GM10248 (cell line): ENCODE measurements at regions not wholly inside any gene's neighbourhood (a gene's known extent, or its start where the extent isn't known, plus 50 kb on each side); places are given as distances from the start of the nearest gene placed in this dataset.
A peak's percentile ranks its signal among the peaks of the same experiment; 100 is the strongest.
"Not testable (repeated sequence)": the region's sequence is repeated elsewhere in the genome, so short reads cannot be mapped to it uniquely, and the experiment has no call there.

Experiments used
- CTCF ChIA-PET: fragments of 300-600 bp; sonication (Branson Sonifier 250); formaldehyde crosslinking; extraction: SDS; loops from one replicate; lab custom pipeline; 2021; ENCODE audit warnings: antibody characterized with exemption; lab: Yijun Ruan, JAX
- POLR2A ChIA-PET: fragments of 350-650 bp; sonication (Branson Sonifier 250); formaldehyde crosslinking; extraction: SDS; loops from one replicate; lab custom pipeline; 2020; ENCODE audit warnings: antibody characterized with exemption; lab: Yijun Ruan, JAX
- DNase-seq: peaks from one replicate; pipeline ENCODE4 v3.0.0; 2012; ENCODE audit errors: extremely low spot score
- TF ChIP-seq, protein P1 (sequence below): IDR thresholded peaks from 2 replicates; pipeline ENCODE4 v1.5.1; 2012; ENCODE audit warnings: mild to moderate bottlenecking, low read depth; ENCODE audit errors: extremely low read depth, missing control alignments, control extremely low read depth

- POLR2A ChIA-PET, DNase-seq, CTCF ChIA-PET: not testable (repeated sequence)
These were observed 70.2 kb downstream of the LGALS9C start for GRCh38 chr17:18546514-18547398.

GRCh38 chr17:18557086-18557485 lies 80.5 kb downstream of the LGALS9C start:
- POLR2A ChIA-PET, CTCF ChIA-PET, DNase-seq: not testable (repeated sequence)

- CTCF ChIA-PET, result interaction anchor here (1.1 to 1.4 kb wide), 2 partner anchors 316 to 1808 kb away, joined by 3 read pairs; no protein-coding TSS in a partner anchor
- POLR2A ChIA-PET, DNase-seq: not testable (repeated sequence)
These were observed 80.7 kb downstream of the TBC1D28 start for GRCh38 chr17:18563381-18564098.

GRCh38 chr17:18564099-18564448 lies 80.1 kb downstream of the TBC1D28 start:
- CTCF ChIA-PET, result interaction anchor here (1.1 to 1.4 kb wide), 2 partner anchors 316 to 1809 kb away, joined by 3 read pairs; no protein-coding TSS in a partner anchor
- POLR2A ChIA-PET, result not testable (repeated sequence)
- TF ChIP-seq, protein P1, sequence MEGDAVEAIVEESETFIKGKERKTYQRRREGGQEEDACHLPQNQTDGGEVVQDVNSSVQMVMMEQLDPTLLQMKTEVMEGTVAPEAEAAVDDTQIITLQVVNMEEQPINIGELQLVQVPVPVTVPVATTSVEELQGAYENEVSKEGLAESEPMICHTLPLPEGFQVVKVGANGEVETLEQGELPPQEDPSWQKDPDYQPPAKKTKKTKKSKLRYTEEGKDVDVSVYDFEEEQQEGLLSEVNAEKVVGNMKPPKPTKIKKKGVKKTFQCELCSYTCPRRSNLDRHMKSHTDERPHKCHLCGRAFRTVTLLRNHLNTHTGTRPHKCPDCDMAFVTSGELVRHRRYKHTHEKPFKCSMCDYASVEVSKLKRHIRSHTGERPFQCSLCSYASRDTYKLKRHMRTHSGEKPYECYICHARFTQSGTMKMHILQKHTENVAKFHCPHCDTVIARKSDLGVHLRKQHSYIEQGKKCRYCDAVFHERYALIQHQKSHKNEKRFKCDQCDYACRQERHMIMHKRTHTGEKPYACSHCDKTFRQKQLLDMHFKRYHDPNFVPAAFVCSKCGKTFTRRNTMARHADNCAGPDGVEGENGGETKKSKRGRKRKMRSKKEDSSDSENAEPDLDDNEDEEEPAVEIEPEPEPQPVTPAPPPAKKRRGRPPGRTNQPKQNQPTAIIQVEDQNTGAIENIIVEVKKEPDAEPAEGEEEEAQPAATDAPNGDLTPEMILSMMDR, result peak; percentile 65
- DNase-seq, result peak; percentile 23

DNA sequence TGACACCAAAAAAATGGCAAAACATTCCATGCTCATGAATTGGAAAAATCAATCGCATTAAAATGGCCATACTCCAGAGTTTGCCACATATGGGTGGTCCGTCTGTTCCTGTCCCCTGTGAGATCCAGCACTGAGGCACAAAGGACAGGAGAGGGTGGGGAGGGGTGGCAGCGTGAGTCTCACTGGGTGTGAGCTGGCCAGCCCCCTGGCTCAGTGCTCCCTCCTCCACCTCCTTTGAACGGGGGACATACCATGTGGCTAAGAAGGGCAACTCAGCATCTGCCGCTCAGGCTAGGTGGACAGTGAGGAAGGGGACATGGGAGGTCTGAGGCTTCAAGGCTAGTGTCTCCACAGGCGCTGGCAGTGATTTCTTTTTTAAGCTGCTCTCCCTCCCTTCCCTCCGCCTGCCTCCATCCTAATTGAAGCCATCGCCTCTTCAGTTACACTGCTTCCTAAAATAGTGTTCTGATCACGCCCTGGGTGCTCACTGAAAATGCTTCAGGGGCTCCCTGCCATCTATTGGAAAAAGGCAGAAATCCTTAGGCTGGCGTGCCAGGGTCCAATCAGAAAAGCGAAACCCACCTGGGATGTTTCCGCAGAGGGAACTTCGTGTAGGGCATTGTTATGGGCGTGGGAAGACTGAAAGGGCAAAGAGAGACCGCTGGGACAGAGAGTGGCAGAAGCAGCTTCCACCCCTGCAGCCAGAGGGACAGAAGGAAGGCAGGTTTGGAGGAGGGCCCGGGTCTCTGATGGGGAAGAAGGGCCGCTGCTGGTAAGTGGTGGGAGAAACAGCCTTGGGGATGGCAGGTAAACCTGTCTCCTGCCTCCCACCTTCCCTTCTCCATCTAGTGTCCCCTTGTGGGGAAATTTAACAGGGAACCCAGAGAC lies 75.8 kb downstream of the TBC1D28 start:
- peak; percentile 0 for DNase-seq
- POLR2A ChIA-PET, CTCF ChIA-PET: not testable (repeated sequence)

GRCh38 chr17:18569489-18569913 lies 74.7 kb downstream of the TBC1D28 start:
- CTCF ChIA-PET, POLR2A ChIA-PET: not testable (repeated sequence)
- DNase-seq, result peak; percentile 1

GRCh38 chr17:18572536-18572935 lies 71.7 kb downstream of the TBC1D28 start:
- DNase-seq, CTCF ChIA-PET, POLR2A ChIA-PET: not testable (repeated sequence)

DNA sequence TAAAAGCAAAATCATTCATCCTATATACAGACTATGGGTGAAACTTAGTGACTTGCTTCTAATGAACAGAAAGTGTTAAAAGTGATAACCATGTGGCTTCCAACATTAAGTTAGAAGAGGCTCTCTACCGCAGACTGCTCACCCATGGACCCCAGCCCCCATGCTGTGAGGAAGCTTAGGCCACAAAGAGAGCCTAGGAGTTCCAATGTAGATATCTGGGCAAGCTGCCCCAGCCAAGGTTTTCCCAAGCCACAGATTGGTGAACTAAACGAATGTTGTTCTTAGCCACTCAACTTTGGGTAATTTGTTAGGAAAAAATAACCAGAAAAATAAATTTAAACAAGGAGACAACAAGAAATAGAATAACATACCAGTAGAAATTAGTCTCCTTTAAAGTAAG lies 70.1 kb downstream of the TBC1D28 start:
- DNase-seq, POLR2A ChIA-PET, CTCF ChIA-PET: not testable (repeated sequence)
